K562 (cell line): ENCODE measurements at regions not wholly inside any gene's neighbourhood (a gene's known extent, or its start where the extent isn't known, plus 50 kb on each side); places are given as distances from the start of the nearest gene placed in this dataset.

ENCODE experiments used
- ATAC-seq: fragments of 200-7000 bp; cut with Tn5 transposase; 3 replicates; pipeline ENCODE4 v1.9.1; 2020; ENCODE audit warnings: moderate library complexity
- BruUV-seq: library from RNA; stranded (reverse); fragments of 400-500 nt; replicated peaks from 2 replicates; lab custom pipeline; 2021; lab: Mats Ljungman, UMichigan
- CTCF ChIA-PET: fragments of 300-600 bp; formaldehyde crosslinking; extraction: SDS; loops from one replicate; lab custom pipeline; 2021; ENCODE audit warnings: low intra/inter-chr PET ratio; lab: Yijun Ruan, JAX
- POLR2A ChIA-PET: fragments of 300-600, 350-650 bp; sonication (Branson Sonifier 250); formaldehyde crosslinking; extraction: SDS; loops from one replicate; lab custom pipeline; 2021; ENCODE audit warnings: antibody characterized with exemption, inconsistent platforms; lab: Yijun Ruan, JAX
- DNase-seq, 4 experiments: peaks; one replicate each; pipeline versions ENCODE4 v3.0.0 to v3.0.0-alpha.2; 2011 to 2018; ENCODE audit warnings: low spot score in 3 of 4, mixed read lengths in 3 of 4; ENCODE audit errors: extremely low read depth in 1 of 4
- FAIRE-seq: peaks from 2 replicates; lab custom pipeline; 2011; peaks lifted over from hg19 to GRCh38; lab: Jason Lieb, UNC
- H2AFZ ChIP-seq: 2 replicates; pipeline ENCODE4 v1.6.0; 2011; ENCODE audit warnings: low read depth, low read length, control low read depth, inconsistent platforms
- H3K27ac ChIP-seq: fragments of 200-600 bp; 3 replicates; pipeline ENCODE4 v1.8.0; 2011; ENCODE audit warnings: low read depth, mild to moderate bottlenecking, control low read depth, inconsistent platforms, low read length, moderate library complexity, mixed read lengths; ENCODE audit errors: extremely low read depth
- H3K27me3 ChIP-seq, 2 experiments: fragments of 300-600 bp in 1 of 2; 2 replicates in 1 of 2; 3 replicates in 1 of 2; pipeline versions ENCODE4 v1.6.0 to v1.8.0; 2011; ENCODE audit warnings: inconsistent platforms in 2 of 2, low read length in 2 of 2, mild to moderate bottlenecking in 1 of 2, mixed read lengths in 1 of 2, moderate library complexity in 1 of 2; ENCODE audit not compliant: control insufficient read depth in 2 of 2, insufficient read depth in 2 of 2
- H3K36me3 ChIP-seq: fragments of 300-600 bp; 3 replicates; pipeline ENCODE4 v1.8.0; 2011; ENCODE audit warnings: mild to moderate bottlenecking, low read length, inconsistent platforms; ENCODE audit not compliant: control insufficient read depth, insufficient read depth
- H3K4me1 ChIP-seq, 2 experiments: fragments of 200-600 bp in 1 of 2; replicated peaks in 1 of 2; 2 replicates in 1 of 2; 3 replicates in 1 of 2; pipeline versions ENCODE4 v1.5.1 to v1.8.0; 2011; ENCODE audit warnings: inconsistent platforms in 2 of 2, low read length in 2 of 2, mild to moderate bottlenecking in 1 of 2, mixed read lengths in 1 of 2, moderate library complexity in 1 of 2; ENCODE audit not compliant: control insufficient read depth in 2 of 2, insufficient read depth in 2 of 2
- H3K4me2 ChIP-seq: 2 replicates; pipeline ENCODE4 v1.6.1; 2011; ENCODE audit warnings: low read length, control low read depth, inconsistent platforms, mixed read lengths; ENCODE audit not compliant: insufficient read depth
- H3K4me3 ChIP-seq: fragments of 200-600 bp; sonication (generic), shearing (Covaris generic); 2 replicates; pipeline ENCODE4 v1.5.1; 2016; ENCODE audit warnings: control low read depth, inconsistent platforms
- H3K79me2 ChIP-seq: fragments of 200-600 bp; 3 replicates; pipeline ENCODE4 v1.8.0; 2011; ENCODE audit warnings: low read length, inconsistent platforms; ENCODE audit not compliant: control insufficient read depth, insufficient read depth
- H3K9ac ChIP-seq, 2 experiments: 2 replicates each; pipeline versions ENCODE4 v1.6.0 to v1.6.1; 2011; ENCODE audit warnings: low read depth in 2 of 2, low read length in 2 of 2, control low read depth in 1 of 2, inconsistent platforms in 1 of 2, mild to moderate bottlenecking in 1 of 2, mixed read lengths in 1 of 2; ENCODE audit not compliant: insufficient read depth in 1 of 2
- H3K9me1 ChIP-seq: one replicate; pipeline ENCODE4 v1.6.0; 2011; ENCODE audit warnings: inconsistent platforms, mild to moderate bottlenecking, low read length, moderate library complexity; ENCODE audit not compliant: control insufficient read depth, insufficient read depth
- H3K9me3 ChIP-seq: replicated peaks from 2 replicates; pipeline ENCODE4 v1.5.1; 2011; ENCODE audit warnings: low read depth, low read length, inconsistent platforms; ENCODE audit not compliant: control insufficient read depth, insufficient read depth
- H4K20me1 ChIP-seq: replicated peaks from 2 replicates; pipeline ENCODE4 v1.6.1; 2011; ENCODE audit warnings: low read length, inconsistent platforms, mixed read lengths; ENCODE audit not compliant: control insufficient read depth, insufficient read depth
- FIP1L1 ChIP-seq: fragments of 200-400 bp; formaldehyde crosslinking; IDR thresholded peaks from 2 replicates; pipeline ENCODE4 v1.6.1; 2018; ENCODE audit warnings: mild to moderate bottlenecking, low read depth, low read length; ENCODE audit not compliant: poor library complexity, severe bottlenecking
- KDM1A ChIP-seq, 2 experiments: fragments of 450-650 bp; IDR thresholded peaks; 2 replicates each; pipeline ENCODE4 v1.6.1; 2016; ENCODE audit warnings: mild to moderate bottlenecking in 2 of 2
- PML ChIP-seq: IDR thresholded peaks from 2 replicates; pipeline ENCODE4 v1.6.1; 2012; ENCODE audit warnings: low read length, inconsistent platforms
- POLR2A ChIP-seq: fragments of 450-650 bp; conservative IDR thresholded peaks from 2 replicates; pipeline ENCODE4 v1.6.1; 2016
- RFX7 ChIP-seq: fragments of 250-450 bp; sonication (Bioruptor Pico); IDR thresholded peaks from 2 replicates; pipeline ENCODE4 v1.5.1; 2021; ENCODE audit warnings: mild to moderate bottlenecking
- SIX5 ChIP-seq, 2 experiments: IDR thresholded peaks; 2 replicates each; pipeline ENCODE4 v1.6.1; 2011; ENCODE audit warnings: low read length in 2 of 2, borderline replicate concordance in 1 of 2, low read depth in 1 of 2, mild to moderate bottlenecking in 1 of 2, moderate library complexity in 1 of 2; ENCODE audit not compliant: insufficient read depth in 1 of 2
- YY1 ChIP-seq, 3 experiments: IDR thresholded peaks; 2 replicates each; pipeline ENCODE4 v1.6.1; 2011; ENCODE audit warnings: low read length in 2 of 3, mild to moderate bottlenecking in 2 of 3, moderate library complexity in 2 of 3, borderline replicate concordance in 1 of 3, control low read depth in 1 of 3, low read depth in 1 of 3; ENCODE audit not compliant: insufficient read depth in 3 of 3, insufficient replicate concordance in 2 of 3, control insufficient read depth in 1 of 3, insufficient read length in 1 of 3; ENCODE audit errors: extremely low read depth in 1 of 3
- ZNF77 ChIP-seq: fragments of 250-450 bp; sonication (Bioruptor Pico); IDR thresholded peaks from 2 replicates; pipeline ENCODE4 v1.5.0; 2020
- WGBS: fragments of 100-300 bp; shearing (Covaris generic); methylation state at CpG from one replicate; pipeline ENCODE4 v1.1.6; 2016; ENCODE audit warnings: low coverage, mixed read lengths; ENCODE audit not compliant: insufficient coverage; ENCODE audit errors: missing lambda C conversion rate; 5-methylcytosine and 5-hydroxymethylcytosine counted together
- in situ Hi-C: fragments of 300-500 bp; cut with MboI; formaldehyde crosslinking; loops from 4 replicates; pipeline ENCODE4 v1.15.0; 2018; ENCODE audit warnings: inconsistent platforms, mixed read lengths
- intact Hi-C: fragments of 100-400 bp; cut with micrococcal nuclease; formaldehyde crosslinking; loops from 2 replicates; pipeline ENCODE4 v1.14.2; 2022

DNA sequence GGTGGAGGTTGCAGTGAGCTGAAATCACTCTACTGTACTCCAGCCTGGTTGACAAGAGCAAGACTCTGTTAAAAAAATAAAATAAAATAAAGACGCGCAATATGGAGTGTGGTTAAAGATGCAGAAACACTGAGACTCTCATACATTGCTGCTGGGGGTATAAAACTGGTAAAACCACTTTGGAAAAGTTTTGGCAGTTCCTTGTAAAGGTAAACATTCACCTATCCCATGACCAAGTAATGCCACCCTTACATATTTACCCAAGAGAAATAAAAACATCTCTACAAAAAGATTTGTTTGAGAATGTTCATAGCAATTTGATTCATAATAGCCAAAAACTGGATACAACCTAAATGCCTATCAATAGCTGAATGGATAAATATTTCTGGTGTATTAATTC lies 398.5 kb downstream of the PDCD6IP start (continued):
- TF ChIP-seq SIX5 (IDR thresholded peaks at IDR 0.05; ENCODE audit: borderline replicate concordance in 1 of 2, insufficient read depth in 1 of 2, low read depth in 1 of 2, low read length in 2 of 2) (no peak), KDM1A (IDR thresholded peaks at IDR 0.05) (no peak), FIP1L1 (no peak), POLR2A (no peak)

DNA sequence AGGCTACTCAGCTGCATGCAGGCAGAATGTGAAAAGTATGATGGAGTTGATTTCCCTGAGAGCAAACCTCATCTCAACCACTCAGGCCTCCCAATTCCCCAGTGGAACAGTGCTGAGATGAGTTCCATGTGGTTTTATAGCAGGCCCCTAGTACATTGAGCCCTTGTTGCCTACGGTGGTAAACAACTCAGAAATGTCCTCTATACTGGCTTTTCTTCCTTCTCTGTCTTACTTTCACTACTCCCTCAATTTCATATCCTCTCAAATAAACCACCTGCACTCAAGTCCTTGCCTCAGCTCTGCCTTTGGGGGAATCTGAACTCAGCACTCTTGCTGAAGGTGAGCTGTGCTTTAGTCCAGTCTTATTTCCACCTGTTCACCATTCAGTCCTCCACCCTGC lies 399.9 kb downstream of the PDCD6IP start:
- in situ Hi-C loops (no loop called here), intact Hi-C loops (no loop called here)
- H3K79me2 ChIP-seq: no peaks in the 10 kb centered on the region
- H2AFZ ChIP-seq: no peak overlapping the region
- BruUV-seq: no TSS peak
- H3K9me1 ChIP-seq: no peaks in the 10 kb centered on the region
- ATAC-seq (no peak), DNase-seq (no peak), FAIRE-seq (no peak)
- H3K4me3 ChIP-seq: no peak overlapping the region
- H3K27me3 ChIP-seq: no peaks in the 10 kb centered on the region
- H3K4me1 ChIP-seq: no peaks in the 10 kb centered on the region
- no peaks in the 10 kb centered on the region for H3K36me3 ChIP-seq
- H3K9ac ChIP-seq: no peak overlapping the region
- TF ChIP-seq ZNF77 (CRISPR knock-in tag): no peak
- TF ChIP-seq RFX7 (CRISPR knock-in tag): no peak
- TF ChIP-seq YY1 (IDR thresholded peaks at IDR 0.05; ENCODE audit: borderline replicate concordance in 1 of 3, control insufficient read depth in 1 of 3, extremely low read depth in 1 of 3, insufficient read depth in 3 of 3, insufficient read length in 1 of 3, insufficient replicate concordance in 2 of 3, low read depth in 1 of 3, low read length in 2 of 3): no peak
- no peak for TF ChIP-seq PML
- no peak overlapping the region for H3K4me2 ChIP-seq
- H3K27ac ChIP-seq: no peak overlapping the region
- H3K9me3 ChIP-seq: no peaks in the 10 kb centered on the region
- CTCF ChIA-PET: no interaction called here
- 0% methylated on average over 1 of the region's 1 CpG for WGBS
- POLR2A ChIA-PET: no interaction called here
- H4K20me1 ChIP-seq: no peaks in the 10 kb centered on the region
